ENCODE measurements at regions not wholly inside any gene's neighbourhood (a gene's known extent, or its start where the extent isn't known, plus 50 kb on each side); places are given as distances from the start of the nearest gene placed in this dataset.
A peak's percentile ranks its signal among the peaks of the same experiment; 100 is the strongest.

DNA sequence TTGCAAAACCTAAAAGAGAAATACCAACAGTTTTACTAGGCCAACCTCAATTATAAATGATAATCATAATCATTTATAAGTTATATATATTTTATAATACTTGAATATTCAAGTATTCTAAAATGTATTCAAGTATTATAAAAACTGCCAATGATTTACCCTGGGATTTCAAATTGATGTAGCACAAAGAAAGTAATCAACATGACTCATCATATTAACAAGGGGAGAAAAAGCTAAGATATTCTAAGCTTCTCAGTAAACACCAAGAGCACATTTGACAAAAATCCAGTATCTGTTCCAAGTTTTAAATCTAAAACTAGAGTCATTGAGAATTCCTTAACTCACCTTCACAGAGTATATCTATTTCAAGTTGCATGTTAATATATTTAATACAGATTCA is 56.1 kb downstream of the CAPZA3 start:
- Histone ChIP-seq H3K27ac (no peak overlapping the region), H3K4me1 (peaks cover 8% of the 10 kb centered on the region; the same call in 2 of the 3 replicates), H3K9me3 (peaks cover 3% of the 10 kb centered on the region; the same call in 1 of the 3 replicates), H3K4me3 (no peak overlapping the region), H3K4me2 (no peak overlapping the region)
- CTCF ChIA-PET, result no interaction called here
- no peak for ATAC-seq
- POLR2A ChIA-PET, result no interaction called here
- no peak for DNase-seq (ENCODE audit: low read depth in 1 of 2, low spot score in 1 of 2)
- FAIRE-seq, result no peak
- TF ChIP-seq NFE2L2 (conservative IDR thresholded peaks at IDR 0.05; ENCODE audit: low read length) (peak; percentile 56), EP300 (IDR thresholded peaks at IDR 0.05) (no peak), MAFK (IDR thresholded peaks at IDR 0.05; ENCODE audit: partially characterized antibody) (peak; percentile 74)

DNA sequence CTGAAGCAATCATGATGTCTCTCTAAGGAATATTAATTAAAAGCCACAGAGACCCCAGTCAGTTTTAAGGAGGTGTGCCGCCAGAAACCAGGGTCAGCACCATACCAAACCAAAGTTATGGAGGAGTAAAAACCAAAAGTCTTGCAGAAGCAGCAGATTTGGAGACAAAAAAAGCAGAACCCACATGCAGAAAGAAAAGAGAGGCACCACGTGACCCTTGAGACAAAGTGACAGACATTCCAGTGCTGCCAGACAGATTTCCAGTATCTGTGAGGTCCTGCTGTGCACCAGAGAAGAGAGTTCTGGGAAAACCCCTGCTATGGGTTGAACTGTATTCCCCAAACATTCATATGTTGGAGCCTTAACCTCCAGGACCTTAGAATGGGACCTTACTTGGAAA is 59.7 kb downstream of the CAPZA3 start:
- POLR2A ChIA-PET, result no interaction called here
- DNase-seq (ENCODE audit: low read depth in 1 of 2, low spot score in 1 of 2) (no peak), FAIRE-seq (no peak), ATAC-seq (no peak)
- no peak overlapping the region for H3K4me2 ChIP-seq
- TF ChIP-seq BHLHE40 (IDR thresholded peaks at IDR 0.05; ENCODE audit: low read depth, low read length), result no peak
- no peak for TF ChIP-seq EHF (CRISPR knock-in tag; IDR thresholded peaks at IDR 0.05)
- TF ChIP-seq MAFK (IDR thresholded peaks at IDR 0.05; ENCODE audit: partially characterized antibody), result no peak
- TF ChIP-seq JUN (IDR thresholded peaks at IDR 0.05), result no peak
- no peak for TF ChIP-seq RNF2 (IDR thresholded peaks at IDR 0.05; ENCODE audit: borderline replicate concordance, low read depth)
- TF ChIP-seq, protein P1, sequence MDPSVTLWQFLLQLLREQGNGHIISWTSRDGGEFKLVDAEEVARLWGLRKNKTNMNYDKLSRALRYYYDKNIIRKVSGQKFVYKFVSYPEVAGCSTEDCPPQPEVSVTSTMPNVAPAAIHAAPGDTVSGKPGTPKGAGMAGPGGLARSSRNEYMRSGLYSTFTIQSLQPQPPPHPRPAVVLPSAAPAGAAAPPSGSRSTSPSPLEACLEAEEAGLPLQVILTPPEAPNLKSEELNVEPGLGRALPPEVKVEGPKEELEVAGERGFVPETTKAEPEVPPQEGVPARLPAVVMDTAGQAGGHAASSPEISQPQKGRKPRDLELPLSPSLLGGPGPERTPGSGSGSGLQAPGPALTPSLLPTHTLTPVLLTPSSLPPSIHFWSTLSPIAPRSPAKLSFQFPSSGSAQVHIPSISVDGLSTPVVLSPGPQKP (IDR thresholded peaks at IDR 0.05; ENCODE audit: low read depth, low read length), result no peak
- TF ChIP-seq HOXB13 (CRISPR knock-in tag; IDR thresholded peaks at IDR 0.05; ENCODE audit: low read depth), result no peak
- TF ChIP-seq JUNB (IDR thresholded peaks at IDR 0.05), result no peak
- H3K4me1 ChIP-seq, result peaks cover 11% of the 10 kb centered on the region; the same call in 2 of the 3 replicates
- no peak overlapping the region for H3K27ac ChIP-seq
- WGBS (ENCODE audit: missing lambda C conversion rate), result 59% methylated on average over 2 of the region's 2 CpGs
- peaks cover 3% of the 10 kb centered on the region; the same call in 1 of the 3 replicates for H3K9me3 ChIP-seq
- CTCF ChIA-PET, result no interaction called here
- H3K4me3 ChIP-seq, result no peak overlapping the region

DNA sequence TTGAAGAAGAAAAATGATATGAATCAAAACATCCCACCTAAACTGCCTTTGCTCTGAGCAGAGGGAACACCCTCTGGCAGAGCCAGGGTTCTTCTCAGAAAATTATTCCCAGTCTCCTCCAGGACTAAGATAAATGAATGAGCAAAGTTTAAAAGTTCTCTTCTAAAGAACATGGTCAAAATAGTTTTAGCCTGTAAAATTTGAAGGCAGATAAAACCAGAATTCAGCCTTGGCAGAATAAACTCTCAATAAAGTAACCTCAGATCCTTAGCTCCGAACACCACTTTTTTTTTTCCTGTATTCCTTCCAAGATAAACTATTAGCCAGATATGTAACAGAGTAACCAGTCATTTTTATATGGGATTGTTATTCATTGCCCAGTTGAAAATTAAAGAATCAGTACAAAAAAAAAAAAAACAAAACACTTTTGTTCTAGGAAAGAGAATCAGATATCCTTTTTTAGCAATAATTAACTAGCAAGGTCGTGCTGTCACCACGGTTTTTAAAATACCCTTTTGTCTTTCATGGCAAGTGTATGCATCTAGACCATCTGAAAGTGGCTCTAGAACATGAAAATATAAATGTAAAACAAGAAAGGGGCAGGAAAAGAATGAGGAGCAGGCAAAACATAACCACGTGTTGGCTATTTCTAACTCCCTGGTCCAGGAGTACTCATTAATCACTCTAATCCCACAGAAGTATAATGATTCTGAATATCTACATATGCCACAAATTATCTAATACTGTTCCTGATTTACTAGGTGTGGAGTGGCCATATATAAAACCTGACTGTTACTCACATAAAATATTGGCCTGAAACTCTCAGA is 60.8 kb downstream of the CAPZA3 start:
- no peak for DNase-seq (ENCODE audit: low read depth in 1 of 2, low spot score in 1 of 2)
- 4% methylated on average over 4 of the region's 4 CpGs for WGBS (ENCODE audit: missing lambda C conversion rate)
- Histone ChIP-seq H3K9me3 (no peaks in the 10 kb centered on the region), H3K4me2 (peak overlapping the region; percentile 41), H3K4me3 (no peak overlapping the region), H3K4me1 (peaks cover 11% of the 10 kb centered on the region; the same call in 2 of the 3 replicates), H3K27ac (no peak overlapping the region)
- CTCF ChIA-PET, result no interaction called here
- ATAC-seq, result no peak
- no peak for TF ChIP-seq CBX8 (IDR thresholded peaks at IDR 0.05)
- no peak for TF ChIP-seq SMC3 (IDR thresholded peaks at IDR 0.05)
- TF ChIP-seq POLR2AphosphoS2 (conservative IDR thresholded peaks at IDR 0.05; ENCODE audit: low read length), result no peak
- TF ChIP-seq BHLHE40 (IDR thresholded peaks at IDR 0.05; ENCODE audit: low read depth, low read length), result no peak
- TF ChIP-seq HEYL (CRISPR knock-in tag; IDR thresholded peaks at IDR 0.05), result no peak
- no peak for TF ChIP-seq NPAS2 (CRISPR knock-in tag; IDR thresholded peaks at IDR 0.05; ENCODE audit: borderline replicate concordance)
- POLR2A ChIA-PET, result no interaction called here
- FAIRE-seq, result no peak

DNA sequence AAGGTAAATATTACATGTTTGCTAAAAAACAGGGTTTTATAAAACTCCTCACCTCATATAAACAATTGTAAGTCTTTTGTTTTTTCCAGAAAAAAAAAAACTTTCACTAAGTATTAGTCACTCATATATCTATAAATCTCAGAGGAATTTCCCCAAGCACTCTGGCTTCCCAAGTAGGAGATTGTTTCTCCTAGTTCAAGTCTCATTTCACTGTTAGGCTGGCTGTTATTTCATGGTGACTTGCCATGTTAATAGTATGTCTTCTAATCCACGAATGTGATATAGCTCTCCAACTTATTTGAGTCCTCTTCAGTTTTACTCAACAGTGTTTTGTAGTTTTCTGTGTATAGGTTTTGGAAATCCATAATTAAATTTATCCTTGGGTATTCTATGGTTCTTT is 61.6 kb downstream of the CAPZA3 start:
- H3K4me1 ChIP-seq, result peaks cover 11% of the 10 kb centered on the region; the same call in 2 of the 3 replicates
- TF ChIP-seq, protein P2, sequence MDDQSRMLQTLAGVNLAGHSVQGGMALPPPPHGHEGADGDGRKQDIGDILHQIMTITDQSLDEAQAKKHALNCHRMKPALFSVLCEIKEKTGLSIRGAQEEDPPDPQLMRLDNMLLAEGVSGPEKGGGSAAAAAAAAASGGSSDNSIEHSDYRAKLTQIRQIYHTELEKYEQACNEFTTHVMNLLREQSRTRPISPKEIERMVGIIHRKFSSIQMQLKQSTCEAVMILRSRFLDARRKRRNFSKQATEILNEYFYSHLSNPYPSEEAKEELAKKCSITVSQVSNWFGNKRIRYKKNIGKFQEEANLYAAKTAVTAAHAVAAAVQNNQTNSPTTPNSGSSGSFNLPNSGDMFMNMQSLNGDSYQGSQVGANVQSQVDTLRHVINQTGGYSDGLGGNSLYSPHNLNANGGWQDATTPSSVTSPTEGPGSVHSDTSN (IDR thresholded peaks at IDR 0.05), result no peak
- TF ChIP-seq ZSCAN20 (CRISPR knock-in tag; IDR thresholded peaks at IDR 0.05) (no peak), TP53 (CRISPR knock-in tag; IDR thresholded peaks at IDR 0.05) (no peak), POLR2A (IDR thresholded peaks at IDR 0.05; ENCODE audit: low read length) (no peak), GATA3 (IDR thresholded peaks at IDR 0.05; ENCODE audit: borderline replicate concordance) (no peak), CHD2 (IDR thresholded peaks at IDR 0.05; ENCODE audit: low read length, partially characterized antibody) (no peak), HOXB13 (CRISPR knock-in tag; IDR thresholded peaks at IDR 0.05; ENCODE audit: low read depth) (no peak), SMC3 (IDR thresholded peaks at IDR 0.05) (no peak), POLR2AphosphoS2 (conservative IDR thresholded peaks at IDR 0.05; ENCODE audit: low read length) (no peak)
- ChIA-PET CTCF (no interaction called here), POLR2A (no interaction called here)
- 16% methylated on average over 1 of the region's 1 CpG for WGBS (ENCODE audit: missing lambda C conversion rate)
- no peak overlapping the region for H3K4me3 ChIP-seq
- FAIRE-seq (no peak), ATAC-seq (no peak), DNase-seq (ENCODE audit: low read depth in 1 of 2, low spot score in 1 of 2) (no peak)
- no peak overlapping the region for H3K4me2 ChIP-seq
- no peak overlapping the region for H3K27ac ChIP-seq
- no peaks in the 10 kb centered on the region for H3K9me3 ChIP-seq

All from A549 (cell line).